ENCODE measurements at regions not wholly inside any gene's neighbourhood (a gene's known extent, or its start where the extent isn't known, plus 50 kb on each side); places are given as distances from the start of the nearest gene placed in this dataset.

- H3K4me1 ChIP-seq = no peaks in the 10 kb centered on the region
- intact Hi-C loops (cut with DNase I; ENCODE audit: low total_unique reads) = no loop called here
- H3K27ac ChIP-seq = no peak overlapping the region
- 72 to 80% methylated on average over 2 of the region's 2 CpGs for WGBS, 2 donors
- TF ChIP-seq POLR2A (IDR thresholded peaks at IDR 0.05) (no peak), CTCF (IDR thresholded peaks at IDR 0.05) (no peak)
- no peaks in the 10 kb centered on the region for H3K9me3 ChIP-seq
- no peaks in the 10 kb centered on the region for H3K27me3 ChIP-seq
- DNase-seq = no peak
- no peak overlapping the region for H3K4me3 ChIP-seq
- no peaks in the 10 kb centered on the region for H3K36me3 ChIP-seq (ENCODE audit: low read depth, missing control alignments)
Measured at GRCh38 chr3:31219131-31219843, 313.4 kb upstream of the STT3B start.

- WGBS, 2 donors = 88 to 98% methylated on average over 4 of the region's 4 CpGs
- no peak for DNase-seq
- no peaks in the 10 kb centered on the region for H3K36me3 ChIP-seq (ENCODE audit: low read depth, missing control alignments)
Measured at GRCh38 chr3:31220431-31220830, 312.3 kb upstream of the STT3B start.

DNA sequence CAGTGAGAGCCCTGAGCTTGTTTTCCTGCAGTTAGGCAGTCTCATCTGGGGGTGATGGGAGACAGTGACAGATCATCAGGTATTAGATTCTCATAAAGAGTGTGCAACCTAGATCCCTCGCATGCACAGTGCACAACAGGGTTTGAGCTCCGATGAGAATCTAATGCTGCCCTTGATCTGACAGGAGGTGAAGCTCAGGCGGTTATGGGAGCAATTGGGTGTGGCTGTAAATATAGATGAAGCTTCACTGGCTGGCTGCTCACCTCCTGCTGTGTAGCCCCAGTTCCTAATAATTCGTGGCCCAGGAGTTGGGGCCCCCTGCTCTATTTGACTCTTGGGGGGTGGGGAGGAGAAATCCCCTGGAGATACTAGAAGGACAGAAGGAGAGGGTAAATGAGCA lies 309.4 kb upstream of the STT3B start:
- H3K4me1 ChIP-seq = no peaks in the 10 kb centered on the region
- 89 to 91% methylated on average over 4 of the region's 4 CpGs for WGBS, 2 donors

More at GRCh38 chr3:31220431-31220830, 312.3 kb upstream of the STT3B start:
- Histone ChIP-seq H3K9me3 (no peaks in the 10 kb centered on the region), H3K27ac (no peak overlapping the region), H3K27me3 (no peaks in the 10 kb centered on the region), H3K4me3 (no peak overlapping the region), H3K4me1 (no peaks in the 10 kb centered on the region)
- TF ChIP-seq CTCF (IDR thresholded peaks at IDR 0.05) = no peak
- TF ChIP-seq POLR2A (IDR thresholded peaks at IDR 0.05) = no peak
- intact Hi-C loops (cut with DNase I; ENCODE audit: low total_unique reads) = no loop called here

GRCh38 chr3:31224936-31225335 lies 307.8 kb upstream of the STT3B start:
- 92 to 94% methylated on average over 5 of the region's 5 CpGs for WGBS, 2 donors
- DNase-seq = no peak
- intact Hi-C loops (cut with DNase I; ENCODE audit: low total_unique reads) = no loop called here

More for the DNA sequence above, 309.4 kb upstream of the STT3B start:
- intact Hi-C loops (cut with DNase I; ENCODE audit: low total_unique reads) = no loop called here
- TF ChIP-seq CTCF (IDR thresholded peaks at IDR 0.05) (no peak), POLR2A (IDR thresholded peaks at IDR 0.05) (no peak)
- no peak overlapping the region for H3K4me3 ChIP-seq
- no peaks in the 10 kb centered on the region for H3K9me3 ChIP-seq
- H3K27ac ChIP-seq = no peak overlapping the region
- H3K36me3 ChIP-seq (ENCODE audit: low read depth, missing control alignments) = no peaks in the 10 kb centered on the region
- DNase-seq = no peak
- H3K27me3 ChIP-seq = no peaks in the 10 kb centered on the region

More at GRCh38 chr3:31224936-31225335, 307.8 kb upstream of the STT3B start:
- no peaks in the 10 kb centered on the region for H3K36me3 ChIP-seq (ENCODE audit: low read depth, missing control alignments)
- no peak overlapping the region for H3K27ac ChIP-seq
- H3K4me3 ChIP-seq = no peak overlapping the region
- TF ChIP-seq POLR2A (IDR thresholded peaks at IDR 0.05) = no peak
- TF ChIP-seq CTCF (IDR thresholded peaks at IDR 0.05) = no peak
- no peaks in the 10 kb centered on the region for H3K4me1 ChIP-seq
- no peaks in the 10 kb centered on the region for H3K27me3 ChIP-seq
- H3K9me3 ChIP-seq = no peaks in the 10 kb centered on the region
